Hematopoietic multipotent progenitor cell treated with erythropoietin and hydrocortisone succinate and interleukin-3 and kit ligand, for 8 days (in vitro differentiated cells): ENCODE measurements at regions not wholly inside any gene's neighbourhood (a gene's known extent, or its start where the extent isn't known, plus 50 kb on each side); places are given as distances from the start of the nearest gene placed in this dataset.

Experiments used
- DNase-seq: peaks from one replicate; pipeline ENCODE4 v3.0.0-alpha.2; 2015

GRCh38 chr15:45743426-45744235 is 108.8 kb downstream of the SQOR start:
- DNase-seq, result no peak

- no peak for DNase-seq
These were observed 109.4 kb downstream of the SQOR start for GRCh38 chr15:45744236-45744589.

DNA sequence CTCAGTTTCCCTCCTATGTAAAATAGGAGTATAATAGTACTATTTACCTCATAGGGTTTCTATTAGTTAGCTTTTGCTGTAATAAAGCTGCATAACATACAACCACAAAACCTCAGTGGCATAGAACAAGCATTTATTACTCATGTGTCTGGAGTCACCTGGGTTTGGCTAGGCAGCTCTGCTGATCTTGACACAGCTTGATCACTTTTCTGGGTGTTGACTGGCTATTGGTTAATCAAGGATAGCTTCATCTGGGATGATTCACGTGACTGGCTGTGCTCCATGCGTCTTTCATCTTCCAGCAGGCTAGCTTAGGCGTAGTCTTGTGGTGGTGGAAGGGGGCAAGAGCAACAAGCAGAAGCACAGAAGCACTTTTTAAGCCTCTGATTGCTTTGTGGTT is 112.6 kb downstream of the SQOR start:
- no peak for DNase-seq

- no peak for DNase-seq
These were observed 116.8 kb downstream of the SQOR start for GRCh38 chr15:45751629-45752028.

GRCh38 chr15:45759936-45760335 is 125.1 kb downstream of the SQOR start:
- no peak for DNase-seq

DNA sequence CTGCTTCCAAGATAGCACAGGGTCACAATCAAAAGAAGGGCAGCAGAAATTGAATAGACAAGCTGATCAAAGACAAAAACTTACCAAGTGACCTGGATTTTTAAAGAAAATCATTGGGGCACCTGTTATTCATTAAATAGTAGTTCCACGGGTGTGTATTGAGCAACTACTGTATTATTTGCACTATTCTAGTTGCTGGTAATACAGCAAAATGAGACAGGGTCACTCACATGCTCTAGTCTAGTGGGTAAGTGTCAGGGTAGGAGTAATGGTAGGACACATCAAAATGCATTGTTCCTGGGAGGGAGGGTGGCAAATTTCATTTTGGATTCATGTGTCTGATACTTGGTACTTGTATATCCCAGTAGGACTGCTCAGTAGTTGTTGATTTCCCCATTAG is 127.9 kb downstream of the SQOR start:
- DNase-seq, result no peak

GRCh38 chr15:45763170-45763869 is 128.5 kb downstream of the SQOR start:
- DNase-seq, result no peak

- no peak for DNase-seq
These were observed 138.3 kb downstream of the SQOR start for GRCh38 chr15:45773149-45773548.

GRCh38 chr15:45776772-45777171 is 141.9 kb downstream of the SQOR start:
- DNase-seq, result no peak

- no peak for DNase-seq
These were observed 143.0 kb downstream of the SQOR start for GRCh38 chr15:45777781-45778180.

DNA sequence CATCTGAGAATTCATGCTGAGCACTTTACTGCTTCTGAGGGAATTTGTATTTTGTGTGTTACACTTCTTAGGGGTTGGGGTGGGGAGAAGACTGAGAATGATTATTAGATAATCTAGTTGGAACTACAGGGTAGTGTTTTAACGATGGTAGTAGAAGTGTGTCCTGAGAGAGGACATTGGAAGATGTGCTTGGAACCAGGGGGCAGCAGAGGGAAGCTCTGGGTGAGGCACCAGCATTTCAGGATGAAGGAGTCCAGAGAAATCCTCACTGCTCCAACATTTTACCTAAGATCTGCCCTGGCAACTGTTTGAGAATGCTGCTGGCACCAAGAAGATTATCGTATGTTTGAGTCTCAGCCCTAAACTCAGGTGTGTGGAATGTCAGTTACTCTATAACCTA is 145.5 kb downstream of the SQOR start:
- DNase-seq, result no peak

GRCh38 chr15:45784656-45785055 is 149.8 kb downstream of the SQOR start:
- no peak for DNase-seq

- DNase-seq, result no peak
These were observed 151.1 kb downstream of the SQOR start for GRCh38 chr15:45785897-45786296.

DNA sequence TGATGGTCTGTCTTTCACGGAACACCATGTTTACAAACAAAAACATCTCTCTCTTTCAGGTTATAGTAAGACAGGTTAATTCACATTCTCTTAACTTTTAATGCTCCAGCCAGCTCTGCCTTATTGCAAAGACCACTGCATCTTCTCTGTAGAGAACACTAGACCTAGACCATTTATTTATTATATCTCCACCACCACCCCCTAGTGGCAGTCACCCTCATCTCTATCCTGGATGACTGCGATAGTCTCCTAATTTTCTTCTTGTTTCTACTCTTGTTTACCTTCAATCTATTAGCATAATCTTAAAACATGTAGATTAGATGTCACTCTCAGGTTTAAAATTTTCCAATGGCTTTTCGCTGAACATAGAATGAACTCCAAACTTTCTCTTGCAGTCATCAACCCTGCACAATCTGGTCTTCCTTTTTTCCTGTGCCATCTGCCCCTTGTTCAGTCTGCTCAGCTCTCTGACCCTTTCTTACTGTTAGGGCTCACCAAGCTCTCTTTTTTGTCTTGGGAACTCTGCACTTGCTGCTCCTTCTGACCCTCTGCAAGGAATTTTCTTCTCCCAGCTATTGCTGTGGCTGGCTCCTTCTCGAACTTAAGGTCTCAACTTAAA is 155.6 kb downstream of the SQOR start:
- peak; percentile 33 for DNase-seq

DNA sequence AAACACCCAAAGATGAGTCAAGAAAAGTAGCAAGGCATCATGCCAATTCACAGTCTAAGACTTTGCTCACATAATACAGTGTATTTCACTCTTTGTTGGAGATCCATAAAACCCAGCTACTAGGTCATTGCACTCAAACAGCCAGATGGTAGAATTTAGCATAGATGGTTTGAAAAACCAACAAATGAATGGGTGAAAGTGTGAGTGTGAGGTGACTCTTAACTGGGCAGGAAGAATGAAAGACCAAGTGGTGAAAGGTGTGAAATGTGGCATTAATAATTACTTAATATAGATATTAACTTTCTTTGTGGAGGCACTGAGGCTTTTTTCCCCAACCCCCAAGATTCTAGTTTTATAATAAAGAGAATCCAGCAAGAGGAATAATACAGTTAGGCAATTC is 159.5 kb downstream of the SQOR start:
- no peak for DNase-seq

- DNase-seq, result no peak
These were observed 160.0 kb downstream of the SQOR start for GRCh38 chr15:45794712-45795439.

GRCh38 chr15:45795440-45796069 is 160.7 kb downstream of the SQOR start:
- peak; percentile 27 for DNase-seq

DNA sequence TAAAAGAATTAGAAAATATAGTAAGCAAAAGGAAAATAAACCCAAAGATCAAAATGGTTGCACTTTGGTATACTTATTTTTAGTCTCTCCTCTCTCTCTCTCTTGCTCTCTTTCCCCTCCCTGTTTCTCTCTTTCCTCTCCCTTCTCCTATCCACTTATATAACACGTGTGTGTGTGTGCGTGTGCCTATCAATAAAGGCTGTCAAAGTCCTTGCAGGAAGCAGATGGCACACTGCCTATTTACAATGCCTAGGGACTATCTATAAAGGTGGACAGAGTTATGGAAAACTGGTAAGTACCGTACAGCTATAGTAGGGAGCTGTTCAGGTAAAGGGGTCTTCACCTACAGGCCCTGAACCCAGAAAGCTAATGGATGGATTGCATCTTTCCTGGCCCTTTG is 161.6 kb downstream of the SQOR start:
- no peak for DNase-seq

DNA sequence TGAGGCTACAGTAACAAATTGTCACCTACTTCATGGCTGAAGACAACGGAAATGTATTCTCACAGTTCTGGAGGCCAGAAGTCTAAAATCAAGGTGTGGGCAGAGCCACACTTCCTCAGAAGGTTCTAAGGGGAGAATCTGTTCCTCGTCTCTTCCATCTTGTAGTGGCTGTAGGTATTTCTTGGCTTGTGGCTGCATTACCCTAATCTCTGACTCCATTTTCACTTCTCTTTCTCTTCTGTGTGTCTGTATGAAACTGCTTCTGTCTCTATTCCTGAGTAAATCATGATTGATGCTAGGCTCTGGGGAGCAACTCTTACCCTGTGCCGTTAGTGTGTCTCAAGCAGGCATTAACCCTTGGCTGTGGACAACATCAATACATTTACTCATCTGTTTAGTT is 164.7 kb downstream of the SQOR start:
- DNase-seq, result no peak

DNA sequence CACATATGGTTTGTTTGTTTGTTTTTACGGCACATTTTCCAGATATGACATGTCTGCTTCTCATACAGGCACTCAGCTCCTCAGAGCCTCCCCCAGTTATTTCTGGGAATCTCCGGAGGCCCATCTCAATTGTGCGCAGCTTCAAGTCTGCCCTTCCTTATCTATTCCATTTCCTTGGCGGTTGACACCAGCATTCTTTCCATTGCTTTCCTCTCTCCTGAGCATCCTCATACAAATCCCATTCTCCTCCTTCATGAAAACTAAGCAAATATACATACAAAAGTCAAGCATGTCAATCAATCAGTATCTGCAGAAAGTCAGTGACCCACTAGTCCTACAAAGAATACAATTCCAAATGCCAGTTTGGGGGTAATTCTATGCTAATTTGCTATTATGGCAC is 166.7 kb downstream of the SQOR start:
- DNase-seq, result no peak

DNA sequence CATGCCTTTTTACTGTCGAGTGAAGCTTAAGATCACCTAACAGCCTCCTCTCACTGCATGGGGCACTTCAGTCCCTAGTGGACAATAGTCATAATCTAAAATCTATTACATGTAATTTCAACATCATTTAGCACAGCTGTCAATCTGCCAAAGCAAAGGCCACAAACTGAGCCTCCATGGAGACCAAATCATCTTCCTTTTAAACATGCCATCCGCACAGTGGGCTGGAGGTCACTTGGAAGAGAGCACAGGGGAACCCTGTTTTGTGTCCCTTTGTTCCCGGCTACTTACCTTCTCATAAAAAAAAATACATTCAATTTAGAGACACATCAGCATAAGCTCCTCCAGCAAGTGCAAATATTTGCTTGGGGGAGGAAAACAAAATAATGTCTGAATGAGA is 167.3 kb downstream of the SQOR start:
- no peak for DNase-seq

DNA sequence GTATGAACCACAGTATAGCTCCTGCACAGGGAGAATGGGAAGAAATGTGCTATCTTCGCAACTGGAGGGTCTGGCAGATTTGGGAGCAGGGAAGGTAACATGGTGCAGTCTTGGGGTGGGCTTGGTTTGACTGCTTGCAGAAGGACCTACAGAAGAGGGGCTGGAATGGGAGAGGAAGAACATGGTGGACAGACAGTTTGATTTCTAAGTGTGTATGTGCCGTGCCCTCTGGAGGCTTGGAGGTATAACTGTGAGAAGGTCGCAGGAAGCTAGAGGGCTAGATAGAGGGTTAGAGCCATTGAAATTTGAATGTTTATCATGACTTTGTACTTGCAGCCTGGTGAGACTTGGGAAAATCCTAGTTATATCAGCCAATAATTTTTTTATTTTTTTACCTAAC is 169.2 kb downstream of the SQOR start:
- DNase-seq, result no peak

GRCh38 chr15:45810201-45810600 is 175.4 kb downstream of the SQOR start:
- DNase-seq, result no peak
